MCF 10A (cell line): ENCODE measurements at regions not wholly inside any gene's neighbourhood (a gene's known extent, or its start where the extent isn't known, plus 50 kb on each side); places are given as distances from the start of the nearest gene placed in this dataset.
A peak's percentile ranks its signal among the peaks of the same experiment; 100 is the strongest.

Source experiments
- BruUV-seq: library from RNA; stranded (reverse); fragments of 400-500 nt; replicated peaks from 2 replicates; lab custom pipeline; 2021; lab: Mats Ljungman, UMichigan
- CTCF ChIA-PET: fragments of 300-600 bp; sonication (Branson Sonifier 250); formaldehyde crosslinking; extraction: SDS; loops from one replicate; lab custom pipeline; 2021; ENCODE audit warnings: antibody characterized with exemption, inconsistent platforms; lab: Yijun Ruan, JAX
- POLR2A ChIA-PET: fragments of 300-600, 350-650 bp; sonication (Branson Sonifier 250); formaldehyde crosslinking; extraction: SDS; loops from one replicate; lab custom pipeline; 2020; ENCODE audit warnings: antibody characterized with exemption, inconsistent platforms; lab: Yijun Ruan, JAX
- DNase-seq: peaks from one replicate; pipeline ENCODE4 v3.0.0-alpha.2; 2018; ENCODE audit not compliant: unreplicated experiment
- H3K27ac Mint-ChIP-seq: one replicate; pipeline ENCODE4 v1.8.0; 2022; ENCODE audit warnings: mild to moderate bottlenecking, low read depth, mixed read lengths; ENCODE audit not compliant: unreplicated experiment
- H3K27me3 Mint-ChIP-seq: one replicate; pipeline ENCODE4 v1.8.0; 2022; ENCODE audit warnings: mixed read lengths; ENCODE audit not compliant: insufficient read depth, unreplicated experiment
- H3K36me3 Mint-ChIP-seq: one replicate; pipeline ENCODE4 v1.8.0; 2022; ENCODE audit warnings: mild to moderate bottlenecking, moderate library complexity, mixed read lengths; ENCODE audit not compliant: insufficient read depth, unreplicated experiment
- H3K4me1 Mint-ChIP-seq: one replicate; pipeline ENCODE4 v1.8.0; 2022; ENCODE audit warnings: mixed read lengths; ENCODE audit not compliant: insufficient read depth, unreplicated experiment
- H3K4me3 Mint-ChIP-seq: one replicate; pipeline ENCODE4 v1.8.0; 2022; ENCODE audit warnings: mild to moderate bottlenecking, moderate library complexity, mixed read lengths; ENCODE audit not compliant: unreplicated experiment
- H3K9me3 Mint-ChIP-seq: one replicate; pipeline ENCODE4 v1.8.0; 2022; ENCODE audit warnings: mixed read lengths; ENCODE audit not compliant: unreplicated experiment
- CTCF ChIP-seq: fragments of 200-600 bp; IDR thresholded peaks from one replicate; pipeline ENCODE4 v1.8.0; 2022; ENCODE audit warnings: antibody characterized with exemption, mild to moderate bottlenecking; ENCODE audit not compliant: unreplicated experiment
- intact Hi-C: fragments of 100-400 bp; cut with micrococcal nuclease; formaldehyde crosslinking; loops from 2 replicates; pipeline ENCODE4 v1.14.1; 2022

GRCh38 chr5:67902497-67902830 is 313.1 kb upstream of the PIK3R1 start:
- no TSS peak for BruUV-seq
- intact Hi-C loops = no loop called here
- no peak overlapping the region for H3K27ac Mint-ChIP-seq
- H3K9me3 Mint-ChIP-seq = no peaks in the 10 kb centered on the region
- no peak for DNase-seq
- no peak overlapping the region for H3K4me3 Mint-ChIP-seq
- H3K4me1 Mint-ChIP-seq = peaks cover 24% of the 10 kb centered on the region
- no peaks in the 10 kb centered on the region for H3K36me3 Mint-ChIP-seq
- no peak for TF ChIP-seq CTCF
- POLR2A ChIA-PET = interaction anchor here (0.7 kb wide), 1 partner anchor 144 kb away, joined by 3 read pairs; no protein-coding TSS in a partner anchor
- no peaks in the 10 kb centered on the region for H3K27me3 Mint-ChIP-seq
- CTCF ChIA-PET = interaction anchor here (2.3 kb wide), 1 partner anchor 14 kb away, joined by 8 read pairs; no protein-coding TSS in a partner anchor

GRCh38 chr5:67901814-67902496 is 313.6 kb upstream of the PIK3R1 start:
- Mint-ChIP-seq H3K4me3 (no peak overlapping the region), H3K9me3 (no peaks in the 10 kb centered on the region), H3K27ac (no peak overlapping the region), H3K27me3 (no peaks in the 10 kb centered on the region), H3K36me3 (no peaks in the 10 kb centered on the region), H3K4me1 (peaks cover 30% of the 10 kb centered on the region)
- intact Hi-C loops = no loop called here
- CTCF ChIA-PET = interaction anchor here (0.6 to 2.3 kb wide), 2 partner anchors 14 to 150 kb away, joined by 4 to 8 read pairs; no protein-coding TSS in a partner anchor
- no peak for DNase-seq
- POLR2A ChIA-PET = interaction anchor here (0.7 kb wide), 2 partner anchors 8 to 144 kb away, joined by 3 read pairs; no protein-coding TSS in a partner anchor
- BruUV-seq = no TSS peak
- TF ChIP-seq CTCF = no peak

- intact Hi-C loops = no loop called here
- ChIA-PET POLR2A (interaction anchor here (0.8 to 1.3 kb wide), 4 partner anchors 315 to 352 kb away, joined by 3 to 5 read pairs (median 4); partner anchors contain the start of gene PIK3R1), CTCF (interaction anchor here (1.1 to 1.5 kb wide), 3 partner anchors 11 to 279 kb away, joined by 3 to 4 read pairs (median 3); no protein-coding TSS in a partner anchor)
- Mint-ChIP-seq H3K36me3 (no peaks in the 10 kb centered on the region), H3K4me3 (no peak overlapping the region), H3K27ac (peak overlapping the region; percentile 42), H3K27me3 (no peaks in the 10 kb centered on the region), H3K4me1 (peaks cover 44% of the 10 kb centered on the region), H3K9me3 (no peaks in the 10 kb centered on the region)
- BruUV-seq = no TSS peak
- no peak for DNase-seq
- no peak for TF ChIP-seq CTCF
These were observed 315.0 kb upstream of the PIK3R1 start for GRCh38 chr5:67900514-67900913.

GRCh38 chr5:67897980-67898379 is 317.6 kb upstream of the PIK3R1 start:
- Mint-ChIP-seq H3K27ac (peak overlapping the region; percentile 82), H3K4me3 (no peak overlapping the region), H3K36me3 (no peaks in the 10 kb centered on the region), H3K27me3 (no peaks in the 10 kb centered on the region), H3K4me1 (peaks cover 44% of the 10 kb centered on the region), H3K9me3 (no peaks in the 10 kb centered on the region)
- ChIA-PET POLR2A (interaction anchor here (0.6 to 3.5 kb wide), 37 partner anchors 10 to 737 kb away, joined by 3 to 106 read pairs (median 4); partner anchors contain the start of gene PIK3R1), CTCF (interaction anchor here (0.6 to 1.2 kb wide), 4 partner anchors 81 to 1064 kb away, joined by 3 to 5 read pairs (median 3); no protein-coding TSS in a partner anchor)
- no peak for TF ChIP-seq CTCF
- TSS peak; percentile 52 for BruUV-seq
- DNase-seq = peak; percentile 87
- intact Hi-C loops = no loop called here
